ENCODE measurements at regions not wholly inside any gene's neighbourhood (a gene's known extent, or its start where the extent isn't known, plus 50 kb on each side); places are given as distances from the start of the nearest gene placed in this dataset.

GRCh38 chr1:178595491-178595890 is 82.6 kb downstream of the TEX35 start:
- H3K36me3 ChIP-seq, result no peaks in the 10 kb centered on the region
- H3K27ac ChIP-seq, result no peak overlapping the region
- H3K4me3 ChIP-seq, result no peak overlapping the region
- peaks cover 0 to 6% of the 10 kb centered on the region in 2 donors for H3K4me1 ChIP-seq
- no peak for DNase-seq (ENCODE audit: low spot score)
- H3K9me3 ChIP-seq, result no peaks in the 10 kb centered on the region
- H3K27me3 ChIP-seq, result no peaks in the 10 kb centered on the region
- TF ChIP-seq CTCF (IDR thresholded peaks at IDR 0.05), result no peak

GRCh38 chr1:178599087-178599486 is 86.2 kb downstream of the TEX35 start:
- Histone ChIP-seq H3K27me3 (no peaks in the 10 kb centered on the region), H3K36me3 (no peaks in the 10 kb centered on the region), H3K9me3 (no peaks in the 10 kb centered on the region), H3K4me3 (no peak overlapping the region), H3K4me1 (peaks cover 0 to under 1% of the 10 kb centered on the region in 2 donors), H3K27ac (no peak overlapping the region)
- no peak for DNase-seq (ENCODE audit: low spot score)
- TF ChIP-seq CTCF (IDR thresholded peaks at IDR 0.05), result no peak

- no peak for TF ChIP-seq CTCF (IDR thresholded peaks at IDR 0.05)
- DNase-seq (ENCODE audit: low spot score), result no peak
- no peak overlapping the region for H3K4me3 ChIP-seq
Observed at GRCh38 chr1:178599745-178600144, 86.8 kb downstream of the TEX35 start.

GRCh38 chr1:178603926-178604325 is 91.0 kb downstream of the TEX35 start:
- no peaks in the 10 kb centered on the region for H3K27me3 ChIP-seq
- peaks cover 0 to 6% of the 10 kb centered on the region in 2 donors for H3K4me1 ChIP-seq
- no peak overlapping the region for H3K4me3 ChIP-seq
- H3K27ac ChIP-seq, result no peak overlapping the region
- no peaks in the 10 kb centered on the region for H3K36me3 ChIP-seq
- TF ChIP-seq CTCF (IDR thresholded peaks at IDR 0.05), result no peak
- no peak for DNase-seq (ENCODE audit: low spot score)
- no peaks in the 10 kb centered on the region for H3K9me3 ChIP-seq

More at GRCh38 chr1:178599745-178600144, 86.8 kb downstream of the TEX35 start:
- Histone ChIP-seq H3K4me1 (no peaks in the 10 kb centered on the region), H3K27me3 (no peaks in the 10 kb centered on the region), H3K36me3 (no peaks in the 10 kb centered on the region), H3K27ac (no peak overlapping the region), H3K9me3 (no peaks in the 10 kb centered on the region)

GRCh38 chr1:178606839-178607238 is 93.9 kb downstream of the TEX35 start:
- no peaks in the 10 kb centered on the region for H3K36me3 ChIP-seq
- H3K27me3 ChIP-seq, result no peaks in the 10 kb centered on the region
- no peak for DNase-seq (ENCODE audit: low spot score)
- no peak overlapping the region for H3K4me3 ChIP-seq
- no peaks in the 10 kb centered on the region for H3K9me3 ChIP-seq
- no peak overlapping the region for H3K27ac ChIP-seq
- no peak for TF ChIP-seq CTCF (IDR thresholded peaks at IDR 0.05)
- peaks cover 0 to 6% of the 10 kb centered on the region in 2 donors for H3K4me1 ChIP-seq

- no peak overlapping the region for H3K27ac ChIP-seq
- no peaks in the 10 kb centered on the region for H3K9me3 ChIP-seq
Observed at GRCh38 chr1:178607718-178608408, 95.0 kb downstream of the TEX35 start.

More at GRCh38 chr1:178607718-178608408, 95.0 kb downstream of the TEX35 start:
- no peak for DNase-seq (ENCODE audit: low spot score)
- no peak overlapping the region for H3K4me3 ChIP-seq
- no peaks in the 10 kb centered on the region for H3K27me3 ChIP-seq
- TF ChIP-seq CTCF (IDR thresholded peaks at IDR 0.05), result no peak
- H3K36me3 ChIP-seq, result no peaks in the 10 kb centered on the region
- peaks cover 0 to 6% of the 10 kb centered on the region in 2 donors for H3K4me1 ChIP-seq

Data from right atrium auricular region (tissue), 2 donors.